Anterior cingulate cortex (tissue), 58 donors: ENCODE measurements at regions not wholly inside any gene's neighbourhood (a gene's known extent, or its start where the extent isn't known, plus 50 kb on each side); places are given as distances from the start of the nearest gene placed in this dataset.
"Not testable (repeated sequence)": the region's sequence is repeated elsewhere in the genome, so short reads cannot be mapped to it uniquely, and the experiment has no call there.

ENCODE experiments used
- DNase-seq, 58 donors: peaks; one replicate each; lab custom pipeline; 2025; lab: John Stamatoyannopoulos, UW

GRCh38 chr3:146382386-146382785, 87.0 kb downstream of the PLSCR2 start:
- DNase-seq = no peak

- no peak for DNase-seq
These were observed 89.3 kb downstream of the PLSCR2 start for GRCh38 chr3:146380046-146380445.

- no peak for DNase-seq
These were observed 94.1 kb downstream of the PLSCR2 start for GRCh38 chr3:146375219-146375618.

GRCh38 chr3:146374146-146374545, 95.2 kb downstream of the PLSCR2 start:
- DNase-seq = peak in 1 of 58 donors; percentile 6

- no peak for DNase-seq
These were observed 97.5 kb downstream of the PLSCR2 start for GRCh38 chr3:146371902-146372301.

GRCh38 chr3:146368882-146369523, 100.4 kb downstream of the PLSCR2 start:
- no peak for DNase-seq

- DNase-seq = no peak
These were observed 108.9 kb upstream of the PLSCR4 start for GRCh38 chr3:146359841-146360240.

GRCh38 chr3:146354421-146354820, 103.5 kb upstream of the PLSCR4 start:
- DNase-seq = not testable (repeated sequence)

- DNase-seq = no peak
These were observed 99.9 kb upstream of the PLSCR4 start for GRCh38 chr3:146350852-146351251.

- DNase-seq = no peak
These were observed 95.0 kb upstream of the PLSCR4 start for GRCh38 chr3:146345900-146346299.

- DNase-seq = no peak
These were observed 92.6 kb upstream of the PLSCR4 start for GRCh38 chr3:146343551-146343950.

- no peak for DNase-seq
These were observed 92.1 kb upstream of the PLSCR4 start for GRCh38 chr3:146342989-146343388.

GRCh38 chr3:146339349-146339748, 88.4 kb upstream of the PLSCR4 start:
- no peak for DNase-seq

- DNase-seq = no peak
These were observed 87.1 kb upstream of the PLSCR4 start for GRCh38 chr3:146337991-146338390.

- no peak for DNase-seq
These were observed 84.5 kb upstream of the PLSCR4 start for GRCh38 chr3:146335386-146335785.

- peak in 2 of 58 donors; percentile 2 to 10 for DNase-seq
These were observed 83.2 kb upstream of the PLSCR4 start for GRCh38 chr3:146334151-146334550.

GRCh38 chr3:146331967-146332366, 81.1 kb upstream of the PLSCR4 start:
- no peak for DNase-seq

GRCh38 chr3:146326875-146327543, 76.1 kb upstream of the PLSCR4 start:
- peak in 6 of 58 donors; percentile 2 to 11 (median 5) for DNase-seq

- no peak for DNase-seq
These were observed 74.3 kb upstream of the PLSCR4 start for GRCh38 chr3:146325170-146325569.

GRCh38 chr3:146322216-146322817, 71.4 kb upstream of the PLSCR4 start:
- DNase-seq = no peak

- DNase-seq = no peak
These were observed 64.0 kb upstream of the PLSCR4 start for GRCh38 chr3:146314871-146315270.

- DNase-seq = peak in 1 of 58 donors; percentile 2
These were observed 62.8 kb upstream of the PLSCR4 start for GRCh38 chr3:146313746-146314111.
